HepG2 (cell line): ENCODE measurements at regions not wholly inside any gene's neighbourhood (a gene's known extent, or its start where the extent isn't known, plus 50 kb on each side); places are given as distances from the start of the nearest gene placed in this dataset.

Source experiments
- ATAC-seq: fragments of 200-7000 bp; cut with Tn5 transposase; 3 replicates; pipeline ENCODE4 v1.9.1; 2020; ENCODE audit warnings: mild to moderate bottlenecking, moderate library complexity
- BruUV-seq: library from RNA; stranded (reverse); fragments of 400-500 nt; replicated peaks from 2 replicates; lab custom pipeline; 2021; lab: Mats Ljungman, UMichigan
- CTCF ChIA-PET: fragments of 300-600 bp; formaldehyde crosslinking; extraction: SDS; loops from one replicate; lab custom pipeline; 2021; ENCODE audit warnings: low total read pairs, inconsistent platforms, low intra/inter-chr PET ratio; lab: Yijun Ruan, JAX
- POLR2A ChIA-PET: fragments of 350-600 bp; sonication (Branson Sonifier 250); formaldehyde crosslinking; loops from one replicate; lab custom pipeline; 2020; ENCODE audit warnings: antibody characterized with exemption, inconsistent platforms; lab: Yijun Ruan, JAX
- DNase-seq: peaks from one replicate; pipeline ENCODE4 v3.0.0-alpha.2; 2015; ENCODE audit warnings: low spot score
- FAIRE-seq: peaks from 3 replicates; lab custom pipeline; 2011; peaks lifted over from hg19 to GRCh38; lab: Jason Lieb, UNC
- H2AFZ ChIP-seq: one replicate; pipeline ENCODE4 v1.6.1; 2011; ENCODE audit warnings: low read length, inconsistent platforms
- H3K27ac ChIP-seq: fragments of 300-600 bp; 3 replicates; pipeline ENCODE4 v1.8.0; 2011; ENCODE audit warnings: mixed run types, mild to moderate bottlenecking, mixed read lengths, low read length, inconsistent platforms; ENCODE audit not compliant: insufficient read depth; ENCODE audit errors: extremely low read length
- H3K27me3 ChIP-seq, 2 experiments: fragments of 200-600 bp in 1 of 2; 2 replicates in 1 of 2; 3 replicates in 1 of 2; pipeline versions ENCODE4 v1.6.0 to v1.8.0; 2011; ENCODE audit warnings: low read length in 2 of 2, mild to moderate bottlenecking in 2 of 2, moderate library complexity in 2 of 2, inconsistent platforms in 1 of 2; ENCODE audit not compliant: insufficient read depth in 2 of 2, control insufficient read depth in 1 of 2
- H3K36me3 ChIP-seq, 2 experiments: fragments of 200-600 bp in 1 of 2; replicated peaks in 1 of 2; 2 replicates in 1 of 2; 3 replicates in 1 of 2; pipeline versions ENCODE4 v1.5.1 to v1.8.0; 2011; ENCODE audit warnings: low read length in 2 of 2, inconsistent platforms in 1 of 2; ENCODE audit not compliant: insufficient read depth in 2 of 2, control insufficient read depth in 1 of 2
- H3K4me1 ChIP-seq: 2 replicates; pipeline ENCODE4 v1.5.1; 2012; ENCODE audit warnings: low read length, inconsistent platforms; ENCODE audit not compliant: insufficient read depth
- H3K4me2 ChIP-seq: 2 replicates; pipeline ENCODE4 v1.6.0; 2011; ENCODE audit warnings: low read depth, low read length, inconsistent platforms
- H3K4me3 ChIP-seq, 3 experiments: fragments of 200-600 bp in 1 of 3; sonication (generic), shearing (Covaris generic) in 1 of 3; replicated peaks in 1 of 3; 2 replicates each; pipeline ENCODE4 v1.5.1; 2011 to 2016; ENCODE audit warnings: low read length in 3 of 3, inconsistent platforms in 2 of 3, low read depth in 2 of 3, mild to moderate bottlenecking in 2 of 3, control low read depth in 1 of 3, mixed read lengths in 1 of 3; ENCODE audit not compliant: insufficient read depth in 1 of 3
- H3K79me2 ChIP-seq: one replicate; pipeline ENCODE4 v1.6.1; 2011; ENCODE audit warnings: low read length, inconsistent platforms; ENCODE audit not compliant: insufficient read depth
- H3K9ac ChIP-seq: 2 replicates; pipeline ENCODE4 v1.6.0; 2011; ENCODE audit warnings: mild to moderate bottlenecking, low read depth, low read length, inconsistent platforms; ENCODE audit not compliant: insufficient read depth
- H3K9me3 ChIP-seq: 2 replicates; pipeline ENCODE4 v1.5.1; 2012; ENCODE audit warnings: mild to moderate bottlenecking, low read length
- H4K20me1 ChIP-seq: 2 replicates; pipeline ENCODE4 v1.6.0; 2011; ENCODE audit warnings: inconsistent platforms, mild to moderate bottlenecking, low read length, moderate library complexity; ENCODE audit not compliant: insufficient read depth
- ARNT ChIP-seq: fragments of 450-650 bp; IDR thresholded peaks from 2 replicates; pipeline ENCODE4 v1.6.1; 2017
- CBX1 ChIP-seq: IDR thresholded peaks from one replicate; pipeline ENCODE4 v1.6.1; 2016; ENCODE audit warnings: antibody characterized with exemption, low read depth
- EEA1 ChIP-seq: sonication (generic); formaldehyde crosslinking; IDR thresholded peaks from 2 replicates; pipeline ENCODE4 v1.5.1; 2020; ENCODE audit warnings: mild to moderate bottlenecking, missing genetic modification reagents, borderline replicate concordance
- GLI4 ChIP-seq: sonication (generic); formaldehyde crosslinking; IDR thresholded peaks from 2 replicates; pipeline ENCODE4 v1.5.1; 2020; ENCODE audit warnings: missing genetic modification reagents, mild to moderate bottlenecking, moderate library complexity, borderline replicate concordance
- HOXA9 ChIP-seq: sonication (generic); formaldehyde crosslinking; IDR thresholded peaks from 2 replicates; pipeline ENCODE4 v1.8.1; 2022; ENCODE audit warnings: missing genetic modification reagents, mild to moderate bottlenecking, moderate library complexity, borderline replicate concordance
- KLF12 ChIP-seq: sonication (generic); formaldehyde crosslinking; IDR thresholded peaks from 2 replicates; pipeline ENCODE4 v1.4.0; 2020; ENCODE audit warnings: missing genetic modification reagents, borderline replicate concordance
- MED1 ChIP-seq: sonication (generic); formaldehyde crosslinking; IDR thresholded peaks from 2 replicates; pipeline ENCODE4 v1.4.0; 2020; ENCODE audit warnings: missing genetic modification reagents
- ZBTB43 ChIP-seq: sonication (generic); formaldehyde crosslinking; conservative IDR thresholded peaks from 2 replicates; pipeline ENCODE4 v1.4.0; 2020; ENCODE audit warnings: missing genetic modification reagents
- ZNF180 ChIP-seq: sonication (generic); formaldehyde crosslinking; IDR thresholded peaks from 2 replicates; pipeline ENCODE4 v1.4.0; 2020; ENCODE audit warnings: low read depth, missing genetic modification reagents, borderline replicate concordance
- ZNF296 ChIP-seq: sonication (generic); formaldehyde crosslinking; conservative IDR thresholded peaks from 2 replicates; pipeline ENCODE4 v1.5.0; 2020; ENCODE audit warnings: mild to moderate bottlenecking, missing genetic modification reagents
- ZNF367 ChIP-seq: sonication (generic); formaldehyde crosslinking; IDR thresholded peaks from 2 replicates; pipeline ENCODE4 v1.4.0; 2020; ENCODE audit warnings: missing genetic modification reagents, borderline replicate concordance
- ZNF639 ChIP-seq: conservative IDR thresholded peaks from 2 replicates; pipeline ENCODE4 v1.6.1; 2018; ENCODE audit warnings: missing genetic modification reagents
- ZNF703 ChIP-seq: sonication (generic); formaldehyde crosslinking; IDR thresholded peaks from 2 replicates; pipeline ENCODE4 v1.5.1; 2020; ENCODE audit warnings: missing genetic modification reagents, mild to moderate bottlenecking, moderate library complexity, borderline replicate concordance
- ZNF775 ChIP-seq: sonication (generic); formaldehyde crosslinking; IDR thresholded peaks from 2 replicates; pipeline ENCODE4 v1.4.0; 2020; ENCODE audit warnings: missing genetic modification reagents, mild to moderate bottlenecking, moderate library complexity, borderline replicate concordance
- in situ Hi-C: cut with HindIII; loops from 2 replicates; pipeline ENCODE4 v1.10.0; 2017; ENCODE audit warnings: low pct_unique_long_range_greater_than_20kb; ENCODE audit not compliant: extremely low pct_ligation_motif_present
- intact Hi-C: fragments of 100-400 bp; cut with micrococcal nuclease; formaldehyde crosslinking; loops from one replicate; pipeline ENCODE4 v1.10.0; 2022; ENCODE audit not compliant: unreplicated experiment
- TF ChIP-seq, protein P1 (sequence below): sonication (generic); formaldehyde crosslinking; IDR thresholded peaks from 2 replicates; pipeline ENCODE4 v1.5.1; 2020; ENCODE audit warnings: mild to moderate bottlenecking, missing genetic modification reagents, moderate library complexity
- TF ChIP-seq, protein P2 (sequence below): sonication (generic); formaldehyde crosslinking; IDR thresholded peaks from 2 replicates; pipeline ENCODE4 v1.4.0; 2020; ENCODE audit warnings: missing genetic modification reagents, borderline replicate concordance
- TF ChIP-seq, protein P3 (sequence below): sonication (generic); formaldehyde crosslinking; IDR thresholded peaks from 2 replicates; pipeline ENCODE4 v1.8.1; 2023; ENCODE audit warnings: mild to moderate bottlenecking, missing genetic modification reagents, borderline replicate concordance

GRCh38 chr7:85596827-85597226, 410.0 kb upstream of the SEMA3D start (continued):
- TF ChIP-seq KLF12 (CRISPR knock-in tag) = no peak
- no peak for TF ChIP-seq CBX1
- no peak for TF ChIP-seq ZNF180 (CRISPR knock-in tag)
- TF ChIP-seq ZNF775 (CRISPR knock-in tag) = no peak
- TF ChIP-seq ZNF703 = no peak
- no peak for TF ChIP-seq HOXA9
- TF ChIP-seq ZNF367 (CRISPR knock-in tag) = no peak
- TF ChIP-seq EEA1 (CRISPR knock-in tag) = no peak
- TF ChIP-seq MED1 (CRISPR knock-in tag) = no peak
- no peak for TF ChIP-seq ZNF296
- no peak for TF ChIP-seq ZBTB43 (CRISPR knock-in tag)

DNA sequence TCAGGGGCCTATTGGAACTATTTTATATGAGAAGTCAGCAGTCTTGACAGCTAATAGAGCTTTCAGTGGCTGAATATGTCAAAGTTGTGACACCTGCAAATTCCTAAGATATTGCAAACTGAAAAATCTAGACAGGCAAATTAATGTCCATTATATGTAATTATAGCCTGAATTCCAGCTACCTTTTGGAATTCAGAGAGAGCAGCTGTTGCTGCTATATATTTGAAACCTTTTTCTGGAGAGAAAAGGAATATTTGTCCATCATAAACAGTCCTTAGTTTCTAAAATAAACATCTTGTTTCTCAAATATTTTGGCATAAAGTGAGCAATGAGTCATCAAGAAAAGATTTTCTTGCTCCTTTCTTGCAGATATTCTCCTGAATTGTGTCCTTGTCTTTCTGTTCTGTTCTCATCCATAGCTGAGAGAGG, 408.9 kb upstream of the SEMA3D start:
- intact Hi-C loops = no loop called here
- FAIRE-seq (no peak), ATAC-seq (no peak)
- TF ChIP-seq GLI4 (no peak), ZNF639 (CRISPR knock-in tag) (no peak), ARNT (no peak)
- TF ChIP-seq, protein P1, sequence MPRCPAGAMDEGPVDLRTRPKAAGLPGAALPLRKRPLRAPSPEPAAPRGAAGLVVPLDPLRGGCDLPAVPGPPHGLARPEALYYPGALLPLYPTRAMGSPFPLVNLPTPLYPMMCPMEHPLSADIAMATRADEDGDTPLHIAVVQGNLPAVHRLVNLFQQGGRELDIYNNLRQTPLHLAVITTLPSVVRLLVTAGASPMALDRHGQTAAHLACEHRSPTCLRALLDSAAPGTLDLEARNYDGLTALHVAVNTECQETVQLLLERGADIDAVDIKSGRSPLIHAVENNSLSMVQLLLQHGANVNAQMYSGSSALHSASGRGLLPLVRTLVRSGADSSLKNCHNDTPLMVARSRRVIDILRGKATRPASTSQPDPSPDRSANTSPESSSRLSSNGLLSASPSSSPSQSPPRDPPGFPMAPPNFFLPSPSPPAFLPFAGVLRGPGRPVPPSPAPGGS (CRISPR knock-in tag) = no peak
- TF ChIP-seq, protein P2, sequence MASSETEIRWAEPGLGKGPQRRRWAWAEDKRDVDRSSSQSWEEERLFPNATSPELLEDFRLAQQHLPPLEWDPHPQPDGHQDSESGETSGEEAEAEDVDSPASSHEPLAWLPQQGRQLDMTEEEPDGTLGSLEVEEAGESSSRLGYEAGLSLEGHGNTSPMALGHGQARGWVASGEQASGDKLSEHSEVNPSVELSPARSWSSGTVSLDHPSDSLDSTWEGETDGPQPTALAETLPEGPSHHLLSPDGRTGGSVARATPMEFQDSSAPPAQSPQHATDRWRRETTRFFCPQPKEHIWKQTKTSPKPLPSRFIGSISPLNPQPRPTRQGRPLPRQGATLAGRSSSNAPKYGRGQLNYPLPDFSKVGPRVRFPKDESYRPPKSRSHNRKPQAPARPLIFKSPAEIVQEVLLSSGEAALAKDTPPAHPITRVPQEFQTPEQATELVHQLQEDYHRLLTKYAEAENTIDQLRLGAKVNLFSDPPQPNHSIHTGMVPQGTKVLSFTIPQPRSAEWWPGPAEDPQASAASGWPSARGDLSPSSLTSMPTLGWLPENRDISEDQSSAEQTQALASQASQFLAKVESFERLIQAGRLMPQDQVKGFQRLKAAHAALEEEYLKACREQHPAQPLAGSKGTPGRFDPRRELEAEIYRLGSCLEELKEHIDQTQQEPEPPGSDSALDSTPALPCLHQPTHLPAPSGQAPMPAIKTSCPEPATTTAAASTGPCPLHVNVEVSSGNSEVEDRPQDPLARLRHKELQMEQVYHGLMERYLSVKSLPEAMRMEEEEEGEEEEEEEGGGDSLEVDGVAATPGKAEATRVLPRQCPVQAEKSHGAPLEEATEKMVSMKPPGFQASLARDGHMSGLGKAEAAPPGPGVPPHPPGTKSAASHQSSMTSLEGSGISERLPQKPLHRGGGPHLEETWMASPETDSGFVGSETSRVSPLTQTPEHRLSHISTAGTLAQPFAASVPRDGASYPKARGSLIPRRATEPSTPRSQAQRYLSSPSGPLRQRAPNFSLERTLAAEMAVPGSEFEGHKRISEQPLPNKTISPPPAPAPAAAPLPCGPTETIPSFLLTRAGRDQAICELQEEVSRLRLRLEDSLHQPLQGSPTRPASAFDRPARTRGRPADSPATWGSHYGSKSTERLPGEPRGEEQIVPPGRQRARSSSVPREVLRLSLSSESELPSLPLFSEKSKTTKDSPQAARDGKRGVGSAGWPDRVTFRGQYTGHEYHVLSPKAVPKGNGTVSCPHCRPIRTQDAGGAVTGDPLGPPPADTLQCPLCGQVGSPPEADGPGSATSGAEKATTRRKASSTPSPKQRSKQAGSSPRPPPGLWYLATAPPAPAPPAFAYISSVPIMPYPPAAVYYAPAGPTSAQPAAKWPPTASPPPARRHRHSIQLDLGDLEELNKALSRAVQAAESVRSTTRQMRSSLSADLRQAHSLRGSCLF (CRISPR knock-in tag) = no peak
- TF ChIP-seq, protein P3, sequence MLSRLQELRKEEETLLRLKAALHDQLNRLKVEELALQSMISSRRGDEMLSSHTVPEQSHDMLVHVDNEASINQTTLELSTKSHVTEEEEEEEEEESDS (CRISPR knock-in tag) = no peak

More for the DNA sequence above, 408.9 kb upstream of the SEMA3D start:
- Histone ChIP-seq H3K27me3 (no peaks in the 10 kb centered on the region; a peak in 1 of 5 replicates), H2AFZ (no peak overlapping the region), H3K79me2 (no peaks in the 10 kb centered on the region), H3K4me2 (no peak overlapping the region), H3K9ac (no peak overlapping the region), H3K4me1 (no peaks in the 10 kb centered on the region), H3K4me3 (no peak overlapping the region), H3K9me3 (no peaks in the 10 kb centered on the region), H3K27ac (no peak overlapping the region), H4K20me1 (no peaks in the 10 kb centered on the region), H3K36me3 (no peaks in the 10 kb centered on the region)
- ChIA-PET CTCF (no interaction called here), POLR2A (no interaction called here)
- DNase-seq = no peak
- BruUV-seq = no TSS peak
- in situ Hi-C loops = no loop called here
